K562 (cell line): ENCODE measurements at regions not wholly inside any gene's neighbourhood (a gene's known extent, or its start where the extent isn't known, plus 50 kb on each side); places are given as distances from the start of the nearest gene placed in this dataset.

Experiments
- BCL6 ChIP-seq: fragments of 250-450 bp; sonication (Bioruptor Pico); IDR thresholded peaks from 2 replicates; pipeline ENCODE4 v1.4.0; 2020
- GTF2B ChIP-seq: IDR thresholded peaks from 2 replicates; pipeline ENCODE4 v1.6.1; 2011; ENCODE audit not compliant: insufficient read length; ENCODE audit errors: extremely low read depth
- SIN3B ChIP-seq: fragments of 450-650 bp; IDR thresholded peaks from 2 replicates; pipeline ENCODE4 v1.6.1; 2017; ENCODE audit warnings: low read depth, mild to moderate bottlenecking, moderate library complexity
- SMAD4 ChIP-seq: fragments of 250-450 bp; sonication (Bioruptor Pico); conservative IDR thresholded peaks from 2 replicates; pipeline ENCODE4 v1.8.0; 2021; ENCODE audit warnings: inconsistent platforms, mild to moderate bottlenecking, moderate library complexity
- THAP7 ChIP-seq: fragments of 250-450 bp; sonication (Bioruptor Pico); IDR thresholded peaks from 2 replicates; pipeline ENCODE4 v1.5.0; 2021
- TRIM25 ChIP-seq: fragments of 450-650 bp; IDR thresholded peaks from 2 replicates; pipeline ENCODE4 v1.7.0; 2016; ENCODE audit warnings: borderline replicate concordance
- ZNF696 ChIP-seq: fragments of 250-450 bp; sonication (Bioruptor Pico); conservative IDR thresholded peaks from 2 replicates; pipeline ENCODE4 v1.4.0; 2020; ENCODE audit warnings: mild to moderate bottlenecking, moderate library complexity

GRCh38 chr4:10181745-10182445, 65.3 kb upstream of the WDR1 start (continued):
- TF ChIP-seq TRIM25 (no peak), SIN3B (no peak), GTF2B (no peak), BCL6 (CRISPR knock-in tag) (no peak), SMAD4 (CRISPR knock-in tag) (no peak), THAP7 (CRISPR knock-in tag) (no peak), ZNF696 (CRISPR knock-in tag) (no peak)
